Neuronal stem cell (in vitro differentiated cells): ENCODE measurements at regions not wholly inside any gene's neighbourhood (a gene's known extent, or its start where the extent isn't known, plus 50 kb on each side); places are given as distances from the start of the nearest gene placed in this dataset.

Experiments
- DNase-seq: peaks from one replicate; pipeline ENCODE4 v3.0.0-alpha.2; 2013; ENCODE audit warnings: low spot score
- H2AFZ ChIP-seq: one replicate; pipeline ENCODE4 v1.6.1; 2013; ENCODE audit warnings: mild to moderate bottlenecking, low read length, inconsistent platforms
- H2AK5ac ChIP-seq: 2 replicates; pipeline ENCODE4 v1.6.1; 2013; ENCODE audit warnings: low read depth, mild to moderate bottlenecking, inconsistent platforms, low read length, moderate library complexity, mixed read lengths
- H2BK120ac ChIP-seq: 2 replicates; pipeline ENCODE4 v1.6.1; 2013; ENCODE audit warnings: low read depth, mild to moderate bottlenecking, inconsistent platforms, low read length, moderate library complexity, mixed read lengths
- H2BK12ac ChIP-seq: one replicate; pipeline ENCODE4 v1.6.1; 2013; ENCODE audit warnings: low read length, inconsistent platforms
- H2BK15ac ChIP-seq: 2 replicates; pipeline ENCODE4 v1.6.1; 2013; ENCODE audit warnings: mild to moderate bottlenecking, low read length, inconsistent platforms, mixed read lengths
- H2BK5ac ChIP-seq: one replicate; pipeline ENCODE4 v1.6.1; 2013; ENCODE audit warnings: inconsistent platforms, mild to moderate bottlenecking, low read length, moderate library complexity
- H3K14ac ChIP-seq: one replicate; pipeline ENCODE4 v1.6.1; 2013; ENCODE audit warnings: low read length, inconsistent platforms
- H3K18ac ChIP-seq: 2 replicates; pipeline ENCODE4 v1.6.1; 2013; ENCODE audit warnings: low read length, inconsistent platforms
- H3K23ac ChIP-seq: 2 replicates; pipeline ENCODE4 v1.6.1; 2013; ENCODE audit warnings: low read depth, mild to moderate bottlenecking, mixed read lengths, low read length, inconsistent platforms; ENCODE audit not compliant: poor library complexity
- H3K27ac ChIP-seq: replicated peaks from 3 replicates; pipeline ENCODE4 v1.5.1; 2013; ENCODE audit warnings: low read length, inconsistent platforms
- H3K27me3 ChIP-seq, 3 experiments: 2 replicates each; pipeline ENCODE4 v1.6.1; 2013; ENCODE audit warnings: low read length in 3 of 3, mild to moderate bottlenecking in 2 of 3, inconsistent platforms in 1 of 3, low read depth in 1 of 3, mixed read lengths in 1 of 3, moderate library complexity in 1 of 3; ENCODE audit not compliant: control insufficient read depth in 3 of 3, insufficient read depth in 3 of 3
- H3K36me3 ChIP-seq, 2 donors: replicated peaks in 1 of 2; 2 replicates each; pipeline ENCODE4 v1.6.1; 2013; ENCODE audit warnings: low read length in 2 of 2; ENCODE audit not compliant: control insufficient read depth in 2 of 2, insufficient read depth in 2 of 2
- H3K4ac ChIP-seq: 2 replicates; pipeline ENCODE4 v1.6.1; 2013; ENCODE audit warnings: inconsistent platforms, mild to moderate bottlenecking, low read length, moderate library complexity
- H3K4me1 ChIP-seq, 2 donors: 1 replicate in 1 of 2; 2 replicates in 1 of 2; pipeline ENCODE4 v1.6.1; 2013; ENCODE audit warnings: low read length in 2 of 2, low read depth in 1 of 2; ENCODE audit not compliant: control insufficient read depth in 2 of 2, insufficient read depth in 1 of 2
- H3K4me2 ChIP-seq: one replicate; pipeline ENCODE4 v1.6.1; 2013; ENCODE audit warnings: mild to moderate bottlenecking, low read length, inconsistent platforms; ENCODE audit not compliant: insufficient read depth, poor library complexity, severe bottlenecking
- H3K4me3 ChIP-seq, 2 donors: 2 replicates each; pipeline ENCODE4 v1.5.1; 2013; ENCODE audit warnings: low read length in 2 of 2, mild to moderate bottlenecking in 2 of 2, inconsistent platforms in 1 of 2, moderate library complexity in 1 of 2
- H3K79me1 ChIP-seq: one replicate; pipeline ENCODE4 v1.6.1; 2013; ENCODE audit warnings: low read depth, mild to moderate bottlenecking, inconsistent platforms, low read length, moderate library complexity
- H3K9ac ChIP-seq: one replicate; pipeline ENCODE4 v1.6.1; 2013; ENCODE audit warnings: mild to moderate bottlenecking, low read depth, low read length, inconsistent platforms; ENCODE audit not compliant: poor library complexity
- H3K9me3 ChIP-seq, 2 donors: replicated peaks in 1 of 2; 2 replicates each; pipeline versions ENCODE3 to v1.6.1; 2013; ENCODE audit warnings: low read length in 2 of 2, mild to moderate bottlenecking in 2 of 2, inconsistent platforms in 1 of 2, low read depth in 1 of 2, mixed read lengths in 1 of 2, moderate library complexity in 1 of 2; ENCODE audit not compliant: control insufficient read depth in 2 of 2, insufficient read depth in 1 of 2
- H4K8ac ChIP-seq: one replicate; pipeline ENCODE4 v1.6.1; 2013; ENCODE audit warnings: low read depth, mild to moderate bottlenecking, inconsistent platforms, low read length, moderate library complexity
- H4K91ac ChIP-seq: one replicate; pipeline ENCODE4 v1.6.1; 2013; ENCODE audit warnings: low read length, low read depth, mild to moderate bottlenecking, inconsistent platforms; ENCODE audit not compliant: poor library complexity
- WGBS, 2 donors: extraction: QIAGEN DNeasy Blood & Tissue Kit; methylation state at CpG; one replicate each; pipeline ENCODE4 v1.1.7; 2013; ENCODE audit warnings: missing lambda C conversion rate in 2 of 2, mixed read lengths in 1 of 2; ENCODE audit not compliant: insufficient read length in 2 of 2, insufficient replicate concordance in 1 of 2; ENCODE audit errors: extremely low coverage in 2 of 2; 5-methylcytosine and 5-hydroxymethylcytosine counted together

GRCh38 chr13:71382285-71382684 lies 484.7 kb downstream of the DACH1 start:
- no CpG with 5 or more reads among the region's 4 CpGs for WGBS, 2 donors
- no peaks in the 10 kb centered on the region for H3K79me1 ChIP-seq
- no peak overlapping the region for H2BK120ac ChIP-seq
- DNase-seq: no peak
- H2AK5ac ChIP-seq: no peak overlapping the region
- H2BK12ac ChIP-seq: no peak overlapping the region
- no peak overlapping the region for H2BK15ac ChIP-seq
- no peak overlapping the region for H2BK5ac ChIP-seq
- H3K27me3 ChIP-seq: no peaks in the 10 kb centered on the region
- H3K27ac ChIP-seq: no peak overlapping the region
- no peak overlapping the region for H3K4me3 ChIP-seq
- no peak overlapping the region for H3K18ac ChIP-seq
- no peak overlapping the region for H3K4me2 ChIP-seq
- H4K8ac ChIP-seq: no peak overlapping the region
- H3K4me1 ChIP-seq: no peaks in the 10 kb centered on the region
- no peaks in the 10 kb centered on the region for H3K36me3 ChIP-seq
- peak overlapping the region; percentile 59 for H2AFZ ChIP-seq
- no peak overlapping the region for H3K9ac ChIP-seq
- no peak overlapping the region for H3K14ac ChIP-seq
- H4K91ac ChIP-seq: no peak overlapping the region
- no peak overlapping the region for H3K23ac ChIP-seq
- no peaks in the 10 kb centered on the region for H3K9me3 ChIP-seq
- no peak overlapping the region for H3K4ac ChIP-seq

- Histone ChIP-seq H3K4ac (no peak overlapping the region), H3K36me3 (no peaks in the 10 kb centered on the region)
Observed at GRCh38 chr13:71380191-71380590, 486.8 kb downstream of the DACH1 start.

GRCh38 chr13:71378961-71379905 lies 487.8 kb downstream of the DACH1 start:
- no CpG with 5 or more reads among the region's 5 CpGs for WGBS, 2 donors
- no peak overlapping the region for H3K4me3 ChIP-seq

More at GRCh38 chr13:71380191-71380590, 486.8 kb downstream of the DACH1 start:
- Histone ChIP-seq H2BK5ac (no peak overlapping the region), H2BK12ac (no peak overlapping the region), H3K4me3 (no peak overlapping the region), H3K27me3 (no peaks in the 10 kb centered on the region), H4K91ac (no peak overlapping the region), H3K23ac (no peak overlapping the region), H3K9me3 (no peaks in the 10 kb centered on the region), H2BK120ac (no peak overlapping the region), H3K18ac (no peak overlapping the region), H3K14ac (no peak overlapping the region), H2AFZ (no peak overlapping the region), H3K4me1 (peaks cover 0 to 5% of the 10 kb centered on the region in 2 donors), H3K79me1 (no peaks in the 10 kb centered on the region), H3K27ac (no peak overlapping the region), H4K8ac (no peak overlapping the region), H2BK15ac (no peak overlapping the region), H2AK5ac (no peak overlapping the region), H3K4me2 (no peak overlapping the region), H3K9ac (no peak overlapping the region)
- no CpG with 5 or more reads among the region's 2 CpGs for WGBS, 2 donors
- DNase-seq: no peak

GRCh38 chr13:71374471-71375049 lies 492.4 kb downstream of the DACH1 start:
- Histone ChIP-seq H2BK120ac (no peak overlapping the region), H2BK15ac (no peak overlapping the region), H3K4me1 (peaks cover 6 to 16% of the 10 kb centered on the region in 2 donors), H3K27me3 (no peaks in the 10 kb centered on the region), H3K9ac (no peak overlapping the region), H4K8ac (no peak overlapping the region), H2BK5ac (no peak overlapping the region), H3K4ac (no peak overlapping the region), H3K4me2 (no peak overlapping the region), H3K36me3 (no peaks in the 10 kb centered on the region), H3K23ac (no peak overlapping the region), H3K9me3 (no peaks in the 10 kb centered on the region), H2AFZ (peak overlapping the region; percentile 78), H3K27ac (no peak overlapping the region), H4K91ac (no peak overlapping the region), H2BK12ac (no peak overlapping the region), H3K79me1 (no peaks in the 10 kb centered on the region), H3K18ac (no peak overlapping the region), H2AK5ac (no peak overlapping the region), H3K14ac (no peak overlapping the region), H3K4me3 (peak overlapping the region in 1 of 2 donors; percentile 1)
- no CpG with 5 or more reads among the region's 3 CpGs for WGBS, 2 donors
- DNase-seq: no peak

More at GRCh38 chr13:71378961-71379905, 487.8 kb downstream of the DACH1 start:
- DNase-seq: no peak
- no peak overlapping the region for H2AK5ac ChIP-seq
- H3K4me1 ChIP-seq: peaks cover 5 to 13% of the 10 kb centered on the region in 2 donors
- no peak overlapping the region for H4K8ac ChIP-seq
- H3K4ac ChIP-seq: no peak overlapping the region
- no peak overlapping the region for H4K91ac ChIP-seq
- no peak overlapping the region for H3K23ac ChIP-seq
- H3K27ac ChIP-seq: no peak overlapping the region
- no peak overlapping the region for H2BK5ac ChIP-seq
- H3K14ac ChIP-seq: no peak overlapping the region
- H2BK15ac ChIP-seq: no peak overlapping the region
- H3K27me3 ChIP-seq: no peaks in the 10 kb centered on the region
- no peak overlapping the region for H2BK120ac ChIP-seq
- H2AFZ ChIP-seq: peak overlapping the region; percentile 23
- no peaks in the 10 kb centered on the region for H3K36me3 ChIP-seq
- H3K18ac ChIP-seq: no peak overlapping the region
- no peaks in the 10 kb centered on the region for H3K9me3 ChIP-seq
- no peak overlapping the region for H2BK12ac ChIP-seq
- H3K4me2 ChIP-seq: no peak overlapping the region
- no peak overlapping the region for H3K9ac ChIP-seq
- H3K79me1 ChIP-seq: no peaks in the 10 kb centered on the region
